HEK293T (cell line): ENCODE measurements at regions not wholly inside any gene's neighbourhood (a gene's known extent, or its start where the extent isn't known, plus 50 kb on each side); places are given as distances from the start of the nearest gene placed in this dataset.

ENCODE experiments used
- CTCF ChIA-PET: fragments of 350-600 bp; formaldehyde crosslinking; extraction: SDS; loops from one replicate; lab custom pipeline; 2021; ENCODE audit warnings: antibody characterized with exemption, inconsistent platforms; lab: Yijun Ruan, JAX
- POLR2A ChIA-PET: fragments of 350-600 bp; formaldehyde crosslinking; extraction: SDS; loops from one replicate; lab custom pipeline; 2020; ENCODE audit warnings: antibody characterized with exemption, inconsistent platforms; lab: Yijun Ruan, JAX
- DNase-seq: peaks from one replicate; pipeline ENCODE4 v3.0.0; 2012; ENCODE audit warnings: mixed read lengths; ENCODE audit errors: extremely low spot score
- ARNT ChIP-seq: fragments of 450-650 bp; IDR thresholded peaks from 2 replicates; pipeline ENCODE4 v1.6.1; 2017; ENCODE audit warnings: mild to moderate bottlenecking
- BHLHE40 ChIP-seq: fragments of 450-650 bp; IDR thresholded peaks from 2 replicates; pipeline ENCODE4 v1.6.1; 2016; ENCODE audit warnings: mild to moderate bottlenecking, moderate library complexity, borderline replicate concordance
- CTBP1 ChIP-seq: fragments of 450-650 bp; IDR thresholded peaks from 2 replicates; pipeline ENCODE4 v1.6.1; 2016; ENCODE audit warnings: borderline replicate concordance
- ELF4 ChIP-seq: fragments of 450-650 bp; IDR thresholded peaks from 2 replicates; pipeline ENCODE4 v1.6.1; 2017; ENCODE audit warnings: antibody characterized with exemption
- FOXA1 ChIP-seq: fragments of 450-650 bp; IDR thresholded peaks from 2 replicates; pipeline ENCODE4 v1.6.1; 2016; ENCODE audit warnings: mild to moderate bottlenecking
- FOXK2 ChIP-seq: fragments of 450-650 bp; IDR thresholded peaks from 2 replicates; pipeline ENCODE4 v1.6.1; 2016; ENCODE audit warnings: mild to moderate bottlenecking
- FOXM1 ChIP-seq: fragments of 450-650 bp; IDR thresholded peaks from 2 replicates; pipeline ENCODE4 v1.6.1; 2017; ENCODE audit warnings: mild to moderate bottlenecking, borderline replicate concordance
- HDGF ChIP-seq: fragments of 450-650 bp; IDR thresholded peaks from 2 replicates; pipeline ENCODE4 v1.6.1; 2017; ENCODE audit warnings: antibody characterized with exemption, borderline replicate concordance
- L3MBTL2 ChIP-seq: fragments of 450-650 bp; conservative IDR thresholded peaks from 2 replicates; pipeline ENCODE4 v1.6.1; 2016; ENCODE audit warnings: mild to moderate bottlenecking
- LEF1 ChIP-seq: fragments of 450-650 bp; IDR thresholded peaks from 2 replicates; pipeline ENCODE4 v1.6.1; 2017; ENCODE audit warnings: mild to moderate bottlenecking, borderline replicate concordance
- NFRKB ChIP-seq: fragments of 450-650 bp; IDR thresholded peaks from 2 replicates; pipeline ENCODE4 v1.6.1; 2016; ENCODE audit warnings: mild to moderate bottlenecking, moderate library complexity
- PKNOX1 ChIP-seq: fragments of 450-650 bp; IDR thresholded peaks from 2 replicates; pipeline ENCODE4 v1.6.1; 2016
- SP1 ChIP-seq: fragments of 450-650 bp; IDR thresholded peaks from 2 replicates; pipeline ENCODE4 v1.6.1; 2017
- SUZ12 ChIP-seq: fragments of 450-650 bp; IDR thresholded peaks from 2 replicates; pipeline ENCODE4 v1.6.1; 2016; ENCODE audit warnings: mild to moderate bottlenecking
- TARDBP ChIP-seq: fragments of 450-650 bp; IDR thresholded peaks from 2 replicates; pipeline ENCODE4 v1.6.1; 2016
- ZNF384 ChIP-seq: fragments of 450-650 bp; IDR thresholded peaks from 2 replicates; pipeline ENCODE4 v1.6.1; 2016

- TF ChIP-seq LEF1 = no peak
- TF ChIP-seq L3MBTL2 = no peak
- TF ChIP-seq SP1 = no peak
- no peak for TF ChIP-seq FOXM1
- no peak for TF ChIP-seq ARNT
- no peak for TF ChIP-seq HDGF
- no peak for TF ChIP-seq NFRKB
- no peak for TF ChIP-seq TARDBP
- TF ChIP-seq CTBP1 = no peak
- no peak for TF ChIP-seq BHLHE40
- no peak for TF ChIP-seq SUZ12
- no peak for TF ChIP-seq PKNOX1
- no peak for TF ChIP-seq ZNF384
- no peak for TF ChIP-seq FOXK2
- no peak for TF ChIP-seq ELF4
- no peak for TF ChIP-seq FOXA1
- peak; percentile 87 for DNase-seq
- ChIA-PET CTCF (interaction anchor here (0.7 kb wide), 1 partner anchor 589 kb away, joined by 3 read pairs; no protein-coding TSS in a partner anchor), POLR2A (no interaction called here)
Measured at GRCh38 chr9:19925674-19926503, 137.1 kb upstream of the SLC24A2 start.

- DNase-seq = no peak
- no peak for TF ChIP-seq PKNOX1
- TF ChIP-seq FOXA1 = no peak
- no peak for TF ChIP-seq LEF1
- TF ChIP-seq HDGF = no peak
- TF ChIP-seq BHLHE40 = no peak
- no peak for TF ChIP-seq SUZ12
- TF ChIP-seq NFRKB = no peak
- TF ChIP-seq CTBP1 = no peak
- no peak for TF ChIP-seq L3MBTL2
- TF ChIP-seq ELF4 = no peak
- CTCF ChIA-PET = interaction anchor here (0.6 kb wide), 1 partner anchor 432 kb away, joined by 4 read pairs; no protein-coding TSS in a partner anchor
- POLR2A ChIA-PET = no interaction called here
Measured at GRCh38 chr9:19924080-19924479, 135.2 kb upstream of the SLC24A2 start.

- TF ChIP-seq ZNF384 (0 out of 2 replicates have a peak, but pooled peaks have one; percentile 16), PKNOX1 (peak; percentile 85), NFRKB (no peak)
- ChIA-PET POLR2A (no interaction called here), CTCF (interaction anchor here (1.0 to 1.3 kb wide), 4 partner anchors 403 to 457 kb away, joined by 3 to 7 read pairs (median 4); no protein-coding TSS in a partner anchor)
- DNase-seq = peak; percentile 81
Measured at GRCh38 chr9:19922476-19923118, 133.8 kb upstream of the SLC24A2 start.

- POLR2A ChIA-PET = no interaction called here
- DNase-seq = no peak
- TF ChIP-seq FOXK2 (no peak), HDGF (no peak), ELF4 (no peak), CTBP1 (no peak), L3MBTL2 (no peak), FOXA1 (no peak), FOXM1 (no peak), SUZ12 (no peak), LEF1 (no peak), TARDBP (no peak), NFRKB (no peak), SP1 (no peak), ZNF384 (no peak), ARNT (no peak)
- CTCF ChIA-PET = no interaction called here
Measured at GRCh38 chr9:19920401-19920800, 131.6 kb upstream of the SLC24A2 start.

- no peak for DNase-seq
- CTCF ChIA-PET = no interaction called here
- POLR2A ChIA-PET = no interaction called here
- TF ChIP-seq SUZ12 = no peak
- no peak for TF ChIP-seq LEF1
- TF ChIP-seq PKNOX1 = no peak
- no peak for TF ChIP-seq BHLHE40
- TF ChIP-seq FOXA1 = no peak
- TF ChIP-seq NFRKB = no peak
- TF ChIP-seq ELF4 = no peak
- TF ChIP-seq CTBP1 = no peak
- TF ChIP-seq FOXK2 = no peak
- no peak for TF ChIP-seq HDGF
- no peak for TF ChIP-seq TARDBP
- no peak for TF ChIP-seq L3MBTL2
- TF ChIP-seq ZNF384 = no peak
- no peak for TF ChIP-seq ARNT
- no peak for TF ChIP-seq SP1
- TF ChIP-seq FOXM1 = no peak
Measured at GRCh38 chr9:19918630-19919029, 129.8 kb upstream of the SLC24A2 start.
